22Rv1 (cell line): ENCODE measurements at regions not wholly inside any gene's neighbourhood (a gene's known extent, or its start where the extent isn't known, plus 50 kb on each side); places are given as distances from the start of the nearest gene placed in this dataset.

ENCODE experiments used
- ZFX ChIP-seq: fragments of 450-650 bp; IDR thresholded peaks from 2 replicates; pipeline ENCODE4 v1.6.1; 2017; ENCODE audit warnings: antibody characterized with exemption, borderline replicate concordance
- TF ChIP-seq, protein P1 (sequence below): fragments of 450-650 bp; IDR thresholded peaks from 2 replicates; pipeline ENCODE4 v1.5.1; 2017; ENCODE audit warnings: mild to moderate bottlenecking

- TF ChIP-seq, protein P1, sequence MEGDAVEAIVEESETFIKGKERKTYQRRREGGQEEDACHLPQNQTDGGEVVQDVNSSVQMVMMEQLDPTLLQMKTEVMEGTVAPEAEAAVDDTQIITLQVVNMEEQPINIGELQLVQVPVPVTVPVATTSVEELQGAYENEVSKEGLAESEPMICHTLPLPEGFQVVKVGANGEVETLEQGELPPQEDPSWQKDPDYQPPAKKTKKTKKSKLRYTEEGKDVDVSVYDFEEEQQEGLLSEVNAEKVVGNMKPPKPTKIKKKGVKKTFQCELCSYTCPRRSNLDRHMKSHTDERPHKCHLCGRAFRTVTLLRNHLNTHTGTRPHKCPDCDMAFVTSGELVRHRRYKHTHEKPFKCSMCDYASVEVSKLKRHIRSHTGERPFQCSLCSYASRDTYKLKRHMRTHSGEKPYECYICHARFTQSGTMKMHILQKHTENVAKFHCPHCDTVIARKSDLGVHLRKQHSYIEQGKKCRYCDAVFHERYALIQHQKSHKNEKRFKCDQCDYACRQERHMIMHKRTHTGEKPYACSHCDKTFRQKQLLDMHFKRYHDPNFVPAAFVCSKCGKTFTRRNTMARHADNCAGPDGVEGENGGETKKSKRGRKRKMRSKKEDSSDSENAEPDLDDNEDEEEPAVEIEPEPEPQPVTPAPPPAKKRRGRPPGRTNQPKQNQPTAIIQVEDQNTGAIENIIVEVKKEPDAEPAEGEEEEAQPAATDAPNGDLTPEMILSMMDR: no peak
- no peak for TF ChIP-seq ZFX
Measured at GRCh38 chr3:124288996-124289395, 297.1 kb upstream of the ROPN1 start.
